A172 (cell line): ENCODE measurements at regions not wholly inside any gene's neighbourhood (a gene's known extent, or its start where the extent isn't known, plus 50 kb on each side); places are given as distances from the start of the nearest gene placed in this dataset.

Source experiments
- DNase-seq: peaks from one replicate; pipeline ENCODE4 v3.0.0-alpha.2; 2015; ENCODE audit warnings: low spot score

GRCh38 chr11:10930224-10930971 is 72.5 kb upstream of the ZBED5 start:
- peak; percentile 21 for DNase-seq

GRCh38 chr11:10927538-10927937 is 69.7 kb upstream of the ZBED5 start:
- DNase-seq: no peak

- no peak for DNase-seq
These were observed 69.0 kb upstream of the ZBED5 start for GRCh38 chr11:10926801-10927211.

- DNase-seq: peak; percentile 58
These were observed 67.5 kb upstream of the ZBED5 start for GRCh38 chr11:10925149-10925926.

GRCh38 chr11:10923882-10924281 is 66.0 kb upstream of the ZBED5 start:
- DNase-seq: no peak

- no peak for DNase-seq
These were observed 65.0 kb upstream of the ZBED5 start for GRCh38 chr11:10922892-10923291.

GRCh38 chr11:10920875-10921274 is 63.0 kb upstream of the ZBED5 start:
- no peak for DNase-seq

GRCh38 chr11:10920205-10920604 is 62.4 kb upstream of the ZBED5 start:
- DNase-seq: no peak

GRCh38 chr11:10918698-10919097 is 60.8 kb upstream of the ZBED5 start:
- peak; percentile 26 for DNase-seq

GRCh38 chr11:10918275-10918674 is 60.4 kb upstream of the ZBED5 start:
- no peak for DNase-seq

- no peak for DNase-seq
These were observed 59.9 kb upstream of the ZBED5 start for GRCh38 chr11:10917802-10918201.

GRCh38 chr11:10916665-10917064 is 58.8 kb upstream of the ZBED5 start:
- DNase-seq: no peak

GRCh38 chr11:10914050-10914449 is 56.2 kb upstream of the ZBED5 start:
- DNase-seq: no peak

GRCh38 chr11:10913075-10913474 is 55.2 kb upstream of the ZBED5 start:
- DNase-seq: no peak

- DNase-seq: no peak
These were observed 54.1 kb upstream of the ZBED5 start for GRCh38 chr11:10911907-10912306.

- DNase-seq: peak; percentile 60
These were observed 51.5 kb upstream of the ZBED5 start for GRCh38 chr11:10909141-10909883.

- DNase-seq: peak; percentile 92
These were observed 50.5 kb upstream of the ZBED5 start for GRCh38 chr11:10908215-10908951.
